ENCODE measurements at regions not wholly inside any gene's neighbourhood (a gene's known extent, or its start where the extent isn't known, plus 50 kb on each side); places are given as distances from the start of the nearest gene placed in this dataset.

DNA sequence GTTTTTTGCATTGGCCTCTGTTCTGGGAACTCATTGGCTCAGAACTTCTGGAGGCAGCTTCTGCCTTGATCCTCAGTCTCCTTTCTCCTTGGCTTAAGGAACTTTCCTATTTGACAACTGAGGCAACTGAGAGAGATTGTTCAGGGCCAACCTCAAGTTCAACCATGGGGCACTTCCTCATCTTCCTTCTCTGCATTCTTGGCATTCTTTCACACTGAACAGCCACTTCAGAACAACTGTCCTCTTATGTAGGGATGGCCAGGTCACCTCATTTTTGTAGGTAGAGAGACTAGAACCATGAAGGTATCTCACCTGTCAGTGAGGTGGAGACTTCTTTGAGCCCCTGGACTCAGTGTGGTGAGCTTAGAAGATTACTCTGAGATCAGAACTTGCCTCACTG lies 63.0 kb upstream of the NRXN3 start:
- H3K79me1 ChIP-seq (ENCODE audit: insufficient read depth, low read depth, low read length, poor library complexity, severe bottlenecking) = no peaks in the 10 kb centered on the region
- no peak overlapping the region for H2AFZ ChIP-seq (ENCODE audit: low read length)
- H3K23ac ChIP-seq (ENCODE audit: insufficient read length, low read depth, low read length) = no peak overlapping the region
- Mint-ChIP-seq H3K27ac (no peak overlapping the region), H3K4me3 (no peak overlapping the region), H3K4me1 (peaks cover 0 to 8% of the 10 kb centered on the region in 2 experiments; a peak in 2 of 4 replicates), H3K36me3 (ENCODE audit: insufficient read depth in 1 of 3, low read depth in 3 of 3) (no peaks in the 10 kb centered on the region), H3K27me3 (ENCODE audit: low read depth) (no peaks in the 10 kb centered on the region), H3K9me3 (no peaks in the 10 kb centered on the region; a peak in 1 of 5 replicates)
- no peak overlapping the region for H3K14ac ChIP-seq (ENCODE audit: insufficient read depth, low read length)
- no peak overlapping the region for H3K56ac ChIP-seq (ENCODE audit: insufficient read length, low read depth, low read length)
- no peaks in the 10 kb centered on the region for H3K4me1 ChIP-seq (ENCODE audit: insufficient read depth, low read length)
- no peak overlapping the region for H3T11ph ChIP-seq (ENCODE audit: low read length)
- H3K79me2 ChIP-seq (ENCODE audit: insufficient read depth, low read length) = no peaks in the 10 kb centered on the region
- no peak overlapping the region for H2BK5ac ChIP-seq (ENCODE audit: insufficient read length, low read length)
- no peak overlapping the region for H3K18ac ChIP-seq (ENCODE audit: insufficient read length, low read depth, low read length)
- no peak overlapping the region for H3K27ac ChIP-seq (ENCODE audit: insufficient read length, low read depth, low read length)
- H3K4me2 ChIP-seq (ENCODE audit: insufficient read depth, insufficient read length, low read length) = no peak overlapping the region
- H4K20me1 ChIP-seq (ENCODE audit: control insufficient read depth, insufficient read depth, insufficient read length) = no peaks in the 10 kb centered on the region
- H4K5ac ChIP-seq (ENCODE audit: insufficient read length, low read depth, low read length) = no peak overlapping the region
- H2BK12ac ChIP-seq (ENCODE audit: insufficient read length, low read depth, low read length) = no peak overlapping the region
- no peak overlapping the region for H3K4ac ChIP-seq (ENCODE audit: low read depth, low read length)
- H2AK5ac ChIP-seq (ENCODE audit: insufficient read length, low read length) = no peak overlapping the region
- no peak overlapping the region for H2BK20ac ChIP-seq (ENCODE audit: low read depth, low read length, poor library complexity, severe bottlenecking)
- H3K27me3 ChIP-seq (ENCODE audit: insufficient read depth, low read length) = no peaks in the 10 kb centered on the region
- no peak overlapping the region for H2BK15ac ChIP-seq (ENCODE audit: low read depth, low read length)
- H3K9me3 ChIP-seq (ENCODE audit: control insufficient read depth, low read depth, low read length) = no peaks in the 10 kb centered on the region
- no peak overlapping the region for H4K91ac ChIP-seq (ENCODE audit: insufficient read length, low read depth, low read length)
- H4K8ac ChIP-seq (replicated peaks; ENCODE audit: insufficient read length, low read depth, low read length) = no peak overlapping the region
- DNase-seq = no peak
- H3K9ac ChIP-seq (ENCODE audit: extremely low read depth, insufficient read length, low read length) = no peak overlapping the region
- TF ChIP-seq, protein P1, sequence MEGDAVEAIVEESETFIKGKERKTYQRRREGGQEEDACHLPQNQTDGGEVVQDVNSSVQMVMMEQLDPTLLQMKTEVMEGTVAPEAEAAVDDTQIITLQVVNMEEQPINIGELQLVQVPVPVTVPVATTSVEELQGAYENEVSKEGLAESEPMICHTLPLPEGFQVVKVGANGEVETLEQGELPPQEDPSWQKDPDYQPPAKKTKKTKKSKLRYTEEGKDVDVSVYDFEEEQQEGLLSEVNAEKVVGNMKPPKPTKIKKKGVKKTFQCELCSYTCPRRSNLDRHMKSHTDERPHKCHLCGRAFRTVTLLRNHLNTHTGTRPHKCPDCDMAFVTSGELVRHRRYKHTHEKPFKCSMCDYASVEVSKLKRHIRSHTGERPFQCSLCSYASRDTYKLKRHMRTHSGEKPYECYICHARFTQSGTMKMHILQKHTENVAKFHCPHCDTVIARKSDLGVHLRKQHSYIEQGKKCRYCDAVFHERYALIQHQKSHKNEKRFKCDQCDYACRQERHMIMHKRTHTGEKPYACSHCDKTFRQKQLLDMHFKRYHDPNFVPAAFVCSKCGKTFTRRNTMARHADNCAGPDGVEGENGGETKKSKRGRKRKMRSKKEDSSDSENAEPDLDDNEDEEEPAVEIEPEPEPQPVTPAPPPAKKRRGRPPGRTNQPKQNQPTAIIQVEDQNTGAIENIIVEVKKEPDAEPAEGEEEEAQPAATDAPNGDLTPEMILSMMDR (conservative IDR thresholded peaks at IDR 0.05) = no peak
- H2BK120ac ChIP-seq (ENCODE audit: low read depth, low read length, poor library complexity, severe bottlenecking) = no peak overlapping the region
- H3K23me2 ChIP-seq (ENCODE audit: insufficient read length, low read depth, low read length, poor library complexity, severe bottlenecking) = no peaks in the 10 kb centered on the region
